Lung (tissue), 11 donors: ENCODE measurements at regions not wholly inside any gene's neighbourhood (a gene's known extent, or its start where the extent isn't known, plus 50 kb on each side); places are given as distances from the start of the nearest gene placed in this dataset.
"Not testable (repeated sequence)": the region's sequence is repeated elsewhere in the genome, so short reads cannot be mapped to it uniquely, and the experiment has no call there.

ENCODE experiments used
- ATAC-seq: fragments of 200-7000 bp; cut with Tn5 transposase; one replicate; pipeline ENCODE4 v1.9.1; 2020; ENCODE audit warnings: moderate number of reproducible peaks; ENCODE audit not compliant: insufficient read depth, low FRiP score
- DNase-seq, 3 donors: peaks; one replicate each; pipeline ENCODE4 v3.0.0-alpha.2; 2013 to 2017
- H3K27ac ChIP-seq, 2 donors: one replicate each; pipeline ENCODE4 v1.5.1; 2013; ENCODE audit warnings: mild to moderate bottlenecking in 2 of 2, moderate library complexity in 2 of 2, control low read depth in 1 of 2, inconsistent platforms in 1 of 2, low read depth in 1 of 2, low read length in 1 of 2
- H3K27me3 ChIP-seq, 3 donors: one replicate each; pipeline ENCODE4 v1.5.1; 2013; ENCODE audit warnings: low read length in 2 of 3; ENCODE audit not compliant: control insufficient read depth in 3 of 3, insufficient read depth in 3 of 3
- H3K36me3 ChIP-seq, 4 donors: one replicate each; pipeline ENCODE4 v1.5.1; 2013; ENCODE audit warnings: low read length in 4 of 4, mild to moderate bottlenecking in 1 of 4, moderate library complexity in 1 of 4; ENCODE audit not compliant: control insufficient read depth in 4 of 4, insufficient read depth in 4 of 4
- H3K4me1 ChIP-seq, 5 donors: one replicate each; pipeline ENCODE4 v1.5.1; 2013; ENCODE audit warnings: low read length in 5 of 5, mild to moderate bottlenecking in 2 of 5, moderate library complexity in 1 of 5; ENCODE audit not compliant: control insufficient read depth in 5 of 5, insufficient read depth in 5 of 5
- H3K4me3 ChIP-seq: one replicate; pipeline ENCODE4 v1.5.1; 2013; ENCODE audit warnings: mild to moderate bottlenecking, control low read depth, moderate library complexity
- H3K9ac ChIP-seq, 2 donors: one replicate each; pipeline ENCODE4 v1.5.1; 2013; ENCODE audit warnings: low read length in 2 of 2, control low read depth in 1 of 2; ENCODE audit not compliant: insufficient read depth in 1 of 2
- H3K9me3 ChIP-seq, 4 donors: one replicate each; pipeline ENCODE4 v1.5.1; 2013; ENCODE audit warnings: low read length in 3 of 4, mild to moderate bottlenecking in 1 of 4, moderate library complexity in 1 of 4; ENCODE audit not compliant: control insufficient read depth in 4 of 4, insufficient read depth in 3 of 4
- CTCF ChIP-seq: IDR thresholded peaks from 2 replicates; pipeline ENCODE4 v1.5.1; 2012; ENCODE audit warnings: mild to moderate bottlenecking; ENCODE audit errors: control extremely low read depth, extremely low read depth
- WGBS, 2 donors: extraction: QIAGEN DNeasy Blood & Tissue Kit; methylation state at CpG; one replicate each; pipeline ENCODE4 v1.1.7; 2013; 5-methylcytosine and 5-hydroxymethylcytosine counted together
- donor health status: control.
- donor health status: control.
- donor health status: Bipolar disorder and iron deficiency.
- donor health status: healthy.
- donor health status: DM: yes; HTN: yes; CAD: no.

GRCh38 chr16:29146266-29146665 is 161.4 kb downstream of the LAT start:
- Histone ChIP-seq H3K27me3 (no peaks in the 10 kb centered on the region), H3K4me3 (no peak overlapping the region), H3K9me3 (no peaks in the 10 kb centered on the region), H3K36me3 (no peaks in the 10 kb centered on the region), H3K27ac (no peak overlapping the region), H3K9ac (no peak overlapping the region), H3K4me1 (no peaks in the 10 kb centered on the region)
- no peak for ATAC-seq
- TF ChIP-seq CTCF = no peak
- WGBS, 2 donors = 95 to 97% methylated on average over 15 of the region's 15 CpGs
- no peak for DNase-seq

GRCh38 chr16:29145486-29146225 is 160.8 kb downstream of the LAT start:
- H3K9ac ChIP-seq, H3K9me3 ChIP-seq, ATAC-seq, H3K4me1 ChIP-seq, DNase-seq, H3K27me3 ChIP-seq, H3K36me3 ChIP-seq, H3K4me3 ChIP-seq, H3K27ac ChIP-seq: not testable (repeated sequence)
- WGBS, 2 donors = 90 to 94% methylated on average over 15 of the region's 15 CpGs

- DNase-seq, H3K27ac ChIP-seq, H3K27me3 ChIP-seq, H3K36me3 ChIP-seq, H3K4me3 ChIP-seq, ATAC-seq, H3K9ac ChIP-seq, H3K9me3 ChIP-seq, H3K4me1 ChIP-seq: not testable (repeated sequence)
- WGBS, 2 donors = 98 to 99% methylated on average over 11 to 12 of the region's 12 CpGs
Observed at GRCh38 chr16:29145086-29145485, 160.2 kb downstream of the LAT start.

GRCh38 chr16:29144669-29145062 is 159.8 kb downstream of the LAT start:
- not testable (repeated sequence) for H3K9ac ChIP-seq, H3K4me3 ChIP-seq, H3K27ac ChIP-seq, ATAC-seq, H3K4me1 ChIP-seq, DNase-seq, H3K36me3 ChIP-seq, H3K27me3 ChIP-seq, H3K9me3 ChIP-seq
- WGBS, 2 donors = 87 to 96% methylated on average over 15 of the region's 15 CpGs

GRCh38 chr16:29143739-29144668 is 159.2 kb downstream of the LAT start:
- H3K4me1 ChIP-seq, H3K9me3 ChIP-seq, H3K27ac ChIP-seq, H3K27me3 ChIP-seq, H3K36me3 ChIP-seq, H3K4me3 ChIP-seq, H3K9ac ChIP-seq, DNase-seq, ATAC-seq: not testable (repeated sequence)
- whole genome bisulfite sequencing, 2 donors = 87 to 96% methylated on average over 18 to 22 of the region's 23 CpGs

GRCh38 chr16:29142506-29142905 is 157.7 kb downstream of the LAT start:
- H3K4me1 ChIP-seq, H3K9ac ChIP-seq, H3K9me3 ChIP-seq, DNase-seq, ATAC-seq, H3K27ac ChIP-seq, H3K27me3 ChIP-seq, H3K4me3 ChIP-seq, H3K36me3 ChIP-seq: not testable (repeated sequence)
- WGBS, 2 donors = 82 to 92% methylated on average over 14 of the region's 14 CpGs
